Caki2 (cell line): ENCODE measurements at regions not wholly inside any gene's neighbourhood (a gene's known extent, or its start where the extent isn't known, plus 50 kb on each side); places are given as distances from the start of the nearest gene placed in this dataset.
"Not testable (repeated sequence)": the region's sequence is repeated elsewhere in the genome, so short reads cannot be mapped to it uniquely, and the experiment has no call there.

Experiments
- DNase-seq: peaks from one replicate; pipeline ENCODE4 v3.0.0-alpha.2; 2015; ENCODE audit warnings: low read depth
- in situ Hi-C: cut with HindIII; loops from 2 replicates; pipeline ENCODE4 v1.10.0; 2016; ENCODE audit warnings: low sequenced_read_pairs, low pct_unique_long_range_greater_than_20kb, mixed read lengths

DNA sequence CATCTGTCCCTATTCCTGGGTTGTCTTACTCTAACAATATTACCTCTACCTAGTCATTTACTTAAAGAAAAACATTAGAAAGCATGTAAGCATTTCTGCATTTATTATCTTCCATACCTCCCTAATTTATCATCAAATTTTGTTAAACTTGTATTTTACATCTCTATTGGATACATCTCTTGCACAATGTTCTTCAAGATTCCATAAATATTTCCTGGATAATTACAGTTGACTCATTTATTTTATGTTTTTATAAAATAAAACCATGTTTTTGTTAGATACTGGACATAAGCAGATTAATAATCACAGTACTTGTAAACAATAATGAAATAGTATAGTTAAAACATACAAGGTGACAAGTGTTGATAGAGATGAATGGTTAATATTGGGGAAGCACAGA is 209.0 kb downstream of the TMTC3 start:
- in situ Hi-C loops = no loop called here
- DNase-seq = no peak

DNA sequence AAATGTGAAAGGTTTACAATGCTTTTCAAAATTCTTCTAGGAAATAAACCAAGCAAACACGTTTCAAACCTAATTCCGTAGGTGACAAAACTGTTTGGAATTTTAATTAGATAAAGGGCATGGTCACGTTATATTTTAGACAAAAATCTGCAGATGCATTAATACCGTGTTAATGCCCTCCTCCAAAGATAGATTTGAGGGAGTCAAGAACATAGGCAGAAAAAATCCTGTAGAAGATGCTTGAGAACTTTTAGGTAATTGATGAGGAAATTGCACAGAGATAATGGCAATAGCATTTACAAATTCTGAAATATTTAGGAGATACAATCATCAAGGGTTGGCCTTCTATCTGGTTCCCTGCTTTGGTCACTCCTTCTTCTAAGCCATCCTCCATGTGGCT is 212.6 kb downstream of the TMTC3 start:
- in situ Hi-C loops = no loop called here
- no peak for DNase-seq

DNA sequence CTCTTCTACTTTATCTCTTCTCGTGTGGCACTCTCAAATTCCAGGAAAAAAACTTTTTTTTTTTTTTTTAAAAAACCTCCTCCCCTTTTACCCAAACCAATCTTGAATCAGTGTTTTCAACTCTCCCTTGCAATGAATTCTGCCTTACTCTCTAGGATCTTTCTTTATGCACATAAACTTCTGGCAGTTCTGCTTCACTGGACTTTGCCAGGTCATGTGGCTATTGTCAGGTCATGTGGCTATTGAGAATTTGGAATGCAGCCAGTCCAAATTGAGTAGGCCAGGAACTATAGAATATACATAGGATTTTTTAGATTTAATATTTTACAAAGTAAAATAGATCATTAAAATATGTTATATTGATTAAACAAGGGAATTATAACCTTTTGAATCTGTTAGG is 218.2 kb downstream of the TMTC3 start:
- DNase-seq = no peak
- in situ Hi-C loops = no loop called here

DNA sequence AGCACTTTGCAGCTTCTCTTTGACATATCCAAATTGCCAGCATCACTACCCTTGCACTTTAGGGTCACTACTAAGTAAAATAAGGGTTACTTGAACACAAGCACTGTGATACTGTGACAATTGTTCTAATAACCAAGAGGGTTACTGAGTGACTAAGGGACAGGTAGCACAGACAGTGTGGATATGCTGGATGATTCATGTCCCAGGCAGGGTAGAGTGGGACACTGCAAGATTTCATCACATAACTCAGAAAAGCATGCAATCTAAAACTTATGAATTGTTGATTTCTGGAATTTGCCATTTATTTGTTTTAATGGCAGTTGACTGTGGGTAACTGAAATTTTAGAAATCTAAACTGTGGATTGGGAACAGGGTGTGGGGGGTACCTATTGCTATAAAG is 218.8 kb downstream of the KITLG start:
- DNase-seq = no peak
- in situ Hi-C loops = no loop called here

DNA sequence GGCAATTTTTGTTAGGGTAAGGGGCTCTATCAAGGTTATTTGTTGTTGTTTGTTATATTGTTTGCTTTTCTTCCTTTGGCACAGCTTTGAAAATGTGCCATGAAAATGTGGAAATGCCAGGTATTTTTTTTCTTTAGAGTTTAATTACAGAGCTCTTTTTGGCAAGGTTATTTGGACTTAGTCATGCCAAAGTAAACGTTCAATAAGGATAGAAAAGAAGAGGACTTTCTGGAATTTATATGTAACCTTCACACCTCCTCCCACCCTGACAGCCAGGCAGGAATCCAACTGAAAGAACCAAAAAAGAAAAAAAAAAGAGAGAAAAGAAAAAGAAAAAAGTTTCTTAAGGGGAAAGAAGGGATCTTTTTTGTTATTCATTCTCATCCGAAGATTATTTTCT is 217.8 kb downstream of the KITLG start:
- DNase-seq = no peak
- in situ Hi-C loops = no loop called here

DNA sequence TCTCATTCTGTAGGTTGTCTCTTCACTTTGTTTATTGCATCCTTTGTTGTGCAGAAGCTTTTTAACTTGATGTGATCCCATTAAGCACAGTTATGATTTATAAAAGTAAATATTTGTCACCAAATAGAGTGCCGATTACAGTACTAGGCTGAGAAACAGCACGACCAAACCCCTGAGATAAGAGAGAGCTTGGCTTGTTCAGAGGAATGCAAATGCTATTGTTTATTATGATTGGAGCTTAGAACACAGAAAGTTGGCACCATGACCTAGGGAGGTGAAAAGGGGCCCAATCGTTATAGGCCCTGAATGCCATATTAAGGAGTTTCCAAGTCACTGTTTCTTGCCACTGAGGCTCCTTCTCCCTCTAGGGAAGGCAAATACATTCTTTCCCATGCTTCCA is 214.9 kb downstream of the KITLG start:
- in situ Hi-C loops = no loop called here
- no peak for DNase-seq

DNA sequence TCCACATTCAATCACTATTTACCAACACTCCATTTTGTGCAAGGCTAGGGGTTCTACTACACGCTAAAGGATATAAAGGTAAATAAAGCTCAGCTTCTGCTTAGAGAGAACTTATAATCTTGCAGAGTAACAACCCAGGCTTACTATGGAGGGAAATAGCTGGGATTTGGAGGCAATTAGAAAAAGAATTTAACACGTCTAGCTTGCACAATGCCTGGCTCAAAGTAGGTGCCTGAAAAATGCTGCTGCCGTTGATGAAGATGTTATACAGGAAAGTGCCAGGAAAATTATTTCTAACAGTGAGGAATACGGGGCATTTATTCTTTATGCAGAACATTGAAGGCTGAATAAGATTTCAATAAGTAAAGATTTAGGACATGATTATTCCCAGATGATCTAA is 214.2 kb downstream of the KITLG start:
- in situ Hi-C loops = no loop called here
- DNase-seq = no peak

DNA sequence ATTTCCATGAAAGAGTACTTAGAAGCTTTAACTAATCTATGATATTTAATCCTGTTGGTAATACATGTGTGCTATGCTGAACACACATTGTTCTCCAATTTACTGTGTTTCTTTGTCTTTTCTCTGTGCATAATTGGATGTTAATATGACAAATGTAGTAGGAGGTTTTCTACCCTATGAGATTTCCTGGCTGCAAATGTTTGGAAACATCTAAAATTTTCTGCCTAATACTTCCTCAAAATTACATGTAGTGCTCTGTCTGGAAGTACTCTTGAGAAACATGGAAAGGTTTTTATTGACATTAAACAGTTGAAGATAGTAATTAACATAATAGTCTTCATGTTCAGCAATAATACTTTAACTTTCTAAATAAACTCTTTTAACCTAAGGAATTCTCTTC is 213.0 kb downstream of the KITLG start:
- in situ Hi-C loops = no loop called here
- no peak for DNase-seq

DNA sequence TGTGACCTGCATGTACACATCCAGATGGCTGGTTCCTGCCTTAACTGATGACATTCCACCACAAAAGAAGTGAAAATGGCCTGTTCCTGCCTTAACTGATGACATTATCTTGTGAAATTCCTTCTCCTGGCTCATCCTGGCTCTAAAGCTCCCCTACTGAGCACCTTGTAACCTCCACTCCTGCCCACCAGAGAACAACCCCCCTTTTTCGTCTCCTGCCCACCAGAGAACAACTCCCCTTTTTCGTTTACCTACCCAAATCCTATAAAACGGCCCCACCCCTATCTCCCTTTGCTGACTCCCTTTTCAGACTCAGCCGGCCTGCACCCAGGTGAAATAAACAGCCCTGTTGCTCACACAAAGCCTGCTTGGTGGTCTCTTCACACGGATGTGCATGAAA is 212.2 kb downstream of the KITLG start:
- in situ Hi-C loops, DNase-seq: not testable (repeated sequence)

DNA sequence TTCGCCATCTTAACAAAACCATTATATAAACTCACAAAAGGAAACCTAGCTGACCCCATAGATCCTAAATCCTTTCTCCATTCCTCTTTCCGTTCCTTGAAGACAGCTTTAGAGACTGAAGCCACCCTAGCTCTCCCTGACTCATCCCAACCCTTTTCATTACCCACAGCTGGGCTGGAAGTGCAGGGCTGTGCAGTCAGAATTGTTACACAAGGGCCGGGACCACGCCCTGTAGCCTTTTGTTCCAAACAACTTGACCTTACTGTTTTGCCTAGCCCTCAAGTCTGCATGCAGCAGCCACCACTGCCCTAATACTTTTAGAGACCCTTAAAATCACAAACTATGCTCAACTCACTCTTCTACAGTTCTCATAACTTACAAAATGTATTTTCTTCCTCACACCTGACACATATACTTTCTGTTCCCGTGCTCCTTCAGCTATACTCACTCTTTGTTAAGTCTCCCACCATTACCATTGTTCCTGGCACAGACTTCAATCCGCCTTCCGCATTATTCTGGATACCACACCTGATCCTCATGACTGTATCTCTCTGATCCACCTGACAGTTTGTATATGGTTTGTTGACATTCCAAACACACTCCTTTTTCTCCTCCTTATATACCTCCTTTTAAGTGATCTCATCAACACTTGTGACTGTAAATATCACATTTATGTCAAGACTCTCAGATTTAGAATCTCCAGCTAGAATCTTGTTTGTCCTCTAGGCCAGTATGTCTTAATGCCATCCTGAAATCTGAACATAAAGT is 208.7 kb downstream of the KITLG start:
- DNase-seq = no peak
- in situ Hi-C loops = no loop called here

DNA sequence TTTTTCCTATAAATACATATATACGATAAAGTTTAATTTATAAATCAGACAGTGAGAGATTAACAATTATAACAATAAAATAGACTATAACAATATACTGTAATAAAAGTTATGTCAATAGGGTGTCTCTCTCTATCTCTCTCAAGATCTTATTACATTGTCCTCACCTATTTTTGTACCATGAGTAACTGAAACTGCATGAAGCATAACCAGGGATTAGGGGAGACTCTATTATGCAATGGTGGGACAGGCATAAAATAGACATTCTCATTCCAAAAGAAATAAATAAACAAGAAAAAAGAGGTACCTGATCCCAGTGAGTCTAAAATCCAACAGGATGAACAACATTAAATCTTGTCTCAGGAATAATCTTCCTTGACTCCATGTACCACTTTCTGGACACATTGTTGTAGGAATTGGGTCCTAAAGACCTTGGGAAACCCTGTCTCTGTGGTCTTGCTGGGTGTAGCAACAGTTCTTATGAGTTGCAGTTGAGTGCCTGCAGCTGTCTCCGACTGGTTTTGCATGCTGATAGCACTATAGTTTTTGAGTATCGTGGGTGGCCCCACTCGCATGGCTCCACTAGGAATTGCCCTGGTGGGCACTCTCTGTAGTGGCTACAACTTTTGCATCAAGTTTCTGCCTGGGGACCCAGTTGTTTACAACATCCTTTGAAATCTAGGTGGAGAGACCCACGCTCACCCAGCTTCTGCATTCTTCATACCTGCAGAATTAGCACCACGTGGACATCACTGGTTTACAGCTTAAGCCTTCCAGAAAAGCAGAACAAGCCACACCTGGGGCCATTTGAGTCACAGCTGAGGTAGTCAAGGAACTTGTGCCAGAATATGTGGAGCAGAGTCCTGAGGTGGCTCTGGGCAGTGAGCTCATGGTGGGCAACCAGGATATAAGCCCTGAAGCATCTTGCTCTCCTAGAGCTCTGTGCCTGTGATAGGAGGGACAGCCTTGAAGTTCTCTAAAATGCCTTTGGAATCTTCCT is 204.7 kb downstream of the KITLG start:
- in situ Hi-C loops = no loop called here
- DNase-seq = no peak

DNA sequence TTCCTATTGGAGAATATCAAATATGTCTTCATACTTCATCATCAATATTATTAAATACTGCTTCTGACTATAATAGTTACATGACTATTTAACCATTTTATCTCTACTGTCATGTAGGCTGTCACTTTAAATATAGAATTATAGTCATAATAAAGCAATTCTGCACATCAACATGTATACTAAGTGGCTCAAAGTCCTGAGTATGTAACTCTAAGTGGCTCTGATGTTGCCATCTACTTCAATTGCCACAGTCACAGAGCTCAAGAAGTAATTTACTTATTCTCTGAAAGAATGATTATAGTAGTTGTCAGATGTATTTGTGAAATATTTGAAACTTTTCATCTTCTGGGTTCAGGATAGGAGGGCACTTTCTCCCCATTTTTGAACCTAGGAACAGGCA is 202.3 kb downstream of the KITLG start:
- no peak for DNase-seq
- in situ Hi-C loops = no loop called here

DNA sequence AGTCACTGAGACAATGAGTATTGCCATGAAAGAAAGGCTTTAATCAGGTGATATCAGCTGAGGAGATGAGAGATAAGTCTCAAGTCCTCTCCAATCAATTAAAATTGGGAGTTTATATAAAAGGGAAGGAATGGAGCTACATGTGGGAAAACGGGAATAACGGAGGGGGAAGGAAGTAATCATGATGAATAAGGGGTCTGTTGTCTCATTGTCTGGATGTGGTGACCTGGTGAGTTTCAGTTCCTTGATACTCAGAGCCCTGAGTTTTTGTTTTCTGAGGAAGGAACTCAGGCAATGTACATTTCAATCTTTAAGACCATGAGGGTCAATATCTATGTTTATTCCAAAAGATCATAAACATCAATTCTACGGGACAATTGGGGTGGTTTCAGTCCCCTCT is 198.8 kb downstream of the KITLG start:
- in situ Hi-C loops = no loop called here
- DNase-seq = no peak

DNA sequence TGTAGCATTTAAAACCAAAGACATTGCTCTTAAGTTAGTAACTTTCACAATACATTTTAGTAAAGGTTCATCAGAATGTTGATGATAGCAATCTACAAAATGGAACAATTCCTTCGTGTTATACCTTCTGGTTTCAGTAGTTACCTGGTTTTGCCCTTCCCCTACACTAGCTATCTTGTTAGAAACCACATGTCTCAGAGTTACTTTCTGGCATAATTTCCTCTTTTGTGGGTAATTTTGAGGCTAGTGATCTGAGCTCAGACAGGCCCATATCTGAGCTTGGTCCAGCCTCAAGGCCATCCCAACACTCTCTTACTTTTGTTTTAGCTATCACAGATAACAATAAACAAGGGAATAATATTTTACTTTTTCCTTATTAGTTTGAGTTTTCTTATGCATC is 196.9 kb downstream of the KITLG start:
- DNase-seq = no peak
- in situ Hi-C loops = no loop called here

DNA sequence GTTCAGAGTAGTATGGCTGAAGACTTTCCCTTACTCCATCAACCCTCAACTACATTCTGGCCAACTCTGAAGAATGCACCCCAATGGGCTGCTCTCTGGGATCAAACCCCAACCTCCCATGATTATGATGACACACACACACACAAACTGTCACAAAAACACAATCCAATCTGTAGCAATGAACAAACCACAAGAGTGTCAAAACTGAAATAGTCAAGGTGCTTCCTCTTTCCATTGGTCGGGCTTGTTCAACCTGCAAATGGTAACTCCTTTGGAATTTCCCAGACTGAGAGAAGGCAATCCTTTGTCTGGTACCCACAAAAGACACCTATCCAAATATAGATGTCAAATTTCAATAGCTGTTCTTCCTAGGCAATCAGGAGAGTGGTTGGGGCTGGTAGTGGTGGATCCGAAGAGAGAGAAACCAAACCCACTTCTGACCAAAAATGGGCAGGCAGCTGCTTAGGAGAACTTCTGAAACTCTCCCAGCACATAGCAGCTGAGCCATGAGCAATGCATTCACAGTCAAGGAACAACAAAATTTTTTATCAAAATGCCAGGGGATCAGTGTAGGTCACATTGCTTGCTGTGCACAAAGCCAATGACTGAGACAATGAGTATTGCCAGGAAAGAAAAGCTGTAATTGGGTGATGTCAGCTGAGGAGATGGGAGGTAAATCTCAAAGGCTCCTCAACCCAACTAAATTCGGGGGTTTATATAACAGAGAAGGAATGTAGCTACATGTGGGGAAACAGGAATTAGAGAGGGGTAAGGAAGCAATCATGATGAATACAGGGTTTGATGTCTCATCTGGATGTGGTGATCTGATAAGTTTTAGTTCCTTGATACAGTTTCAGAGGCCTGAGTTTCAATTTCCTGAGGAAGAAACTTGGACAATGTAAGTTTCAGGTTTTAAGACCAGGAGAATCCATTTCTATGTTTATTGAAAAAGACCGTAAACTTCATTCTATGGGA is 191.4 kb downstream of the KITLG start:
- in situ Hi-C loops = no loop called here
- no peak for DNase-seq

DNA sequence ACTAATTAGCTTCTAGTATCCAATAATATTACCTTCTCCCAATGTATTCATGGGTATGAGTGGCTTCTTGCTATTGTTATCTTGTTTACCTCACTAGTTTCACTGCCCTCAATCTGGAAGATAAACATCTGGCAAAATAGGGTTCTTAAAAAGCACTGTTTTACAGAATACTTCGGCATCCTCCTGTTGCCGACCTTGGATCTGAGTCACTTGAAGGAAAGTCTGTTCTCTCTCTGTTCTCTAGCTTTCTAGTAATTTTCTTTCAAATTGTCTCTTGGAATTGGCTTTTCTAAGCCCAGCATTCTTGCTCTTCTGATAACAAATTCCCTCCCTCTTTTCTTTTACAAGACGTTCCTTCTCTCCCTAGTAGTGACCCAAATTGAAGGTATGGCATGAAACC is 189.5 kb downstream of the KITLG start:
- in situ Hi-C loops = no loop called here

DNA sequence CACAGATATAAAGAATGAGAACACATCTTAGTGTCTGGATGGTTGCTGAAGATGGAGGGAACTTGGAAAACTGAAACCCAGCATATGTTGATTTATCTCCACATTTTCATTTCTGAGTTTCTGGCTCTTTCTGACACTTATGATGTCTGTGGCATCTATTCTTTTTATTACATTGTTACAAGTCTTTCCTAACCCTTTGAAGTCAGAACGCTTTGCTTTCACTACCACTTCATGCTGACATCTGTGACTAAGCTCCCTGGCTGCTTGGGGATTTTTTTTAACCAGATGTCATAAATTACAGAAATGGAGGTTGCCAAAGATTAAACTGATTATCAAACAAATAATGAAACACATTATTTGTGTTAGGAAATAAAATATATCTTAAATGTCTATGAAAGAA is 188.7 kb downstream of the KITLG start:
- in situ Hi-C loops = no loop called here
- peak; percentile 47 for DNase-seq

More for the DNA sequence above, 189.5 kb downstream of the KITLG start:
- DNase-seq = no peak

DNA sequence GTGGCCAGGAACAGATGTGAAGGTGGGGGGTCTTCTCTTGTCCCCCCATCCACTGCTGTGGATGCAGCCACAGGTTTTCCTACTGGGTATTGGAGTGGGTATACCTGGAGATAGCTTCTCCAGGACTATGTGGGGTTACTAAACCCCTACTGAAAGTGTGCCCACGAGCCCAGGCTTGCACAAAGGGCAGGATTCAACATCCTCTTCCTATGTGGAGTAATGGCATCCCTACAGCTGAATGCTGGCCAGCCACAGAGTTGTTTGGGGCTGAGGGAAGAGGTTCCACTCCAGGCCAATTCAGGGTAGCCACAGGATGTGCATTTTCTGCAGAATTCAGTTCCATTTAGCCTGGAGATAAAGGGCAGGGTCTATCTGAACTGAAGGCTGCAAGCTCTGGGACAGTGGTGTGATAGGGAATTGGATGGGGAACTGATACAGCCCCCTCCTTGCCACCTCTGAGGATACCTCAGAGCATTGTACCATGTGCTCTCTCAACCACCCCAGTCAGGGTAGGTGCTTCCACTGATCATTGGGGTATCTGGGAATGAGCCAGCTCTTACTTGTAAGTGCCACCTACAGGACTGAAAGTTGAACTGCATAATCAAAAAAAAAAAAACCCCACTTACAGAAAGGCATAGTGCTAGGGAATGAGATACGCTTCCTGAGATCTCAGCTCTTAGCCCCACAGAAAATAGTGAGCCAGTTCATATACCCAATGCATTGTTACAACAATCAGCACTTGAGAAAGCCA is 187.1 kb downstream of the KITLG start:
- in situ Hi-C loops = no loop called here
- peak; percentile 8 for DNase-seq
